ENCODE measurements at regions not wholly inside any gene's neighbourhood (a gene's known extent, or its start where the extent isn't known, plus 50 kb on each side); places are given as distances from the start of the nearest gene placed in this dataset.

DNA sequence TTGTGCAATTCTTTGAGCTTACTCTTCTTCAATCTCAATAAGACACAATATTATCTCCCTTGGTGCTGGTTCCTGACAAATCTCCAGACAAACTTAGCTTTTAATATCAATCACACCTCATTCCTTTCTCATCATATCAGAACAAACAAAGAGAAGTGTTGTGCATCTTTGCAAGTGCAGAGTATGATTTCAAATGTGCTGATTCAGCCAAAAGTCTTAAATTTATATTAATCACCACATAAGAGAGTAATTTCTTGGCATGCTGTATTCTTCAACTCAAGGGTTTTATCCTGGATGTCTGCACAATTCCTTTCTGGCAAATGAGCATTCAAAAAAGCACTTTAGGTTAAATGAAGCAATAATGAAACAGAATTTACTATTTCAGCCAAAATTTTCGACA, 877.8 kb downstream of the ANKRD7 start:
- H3K4me3 ChIP-seq, result no peak overlapping the region
- H3K27ac ChIP-seq, result no peak overlapping the region
- no peaks in the 10 kb centered on the region for H3K4me1 ChIP-seq
- TF ChIP-seq, protein P1, sequence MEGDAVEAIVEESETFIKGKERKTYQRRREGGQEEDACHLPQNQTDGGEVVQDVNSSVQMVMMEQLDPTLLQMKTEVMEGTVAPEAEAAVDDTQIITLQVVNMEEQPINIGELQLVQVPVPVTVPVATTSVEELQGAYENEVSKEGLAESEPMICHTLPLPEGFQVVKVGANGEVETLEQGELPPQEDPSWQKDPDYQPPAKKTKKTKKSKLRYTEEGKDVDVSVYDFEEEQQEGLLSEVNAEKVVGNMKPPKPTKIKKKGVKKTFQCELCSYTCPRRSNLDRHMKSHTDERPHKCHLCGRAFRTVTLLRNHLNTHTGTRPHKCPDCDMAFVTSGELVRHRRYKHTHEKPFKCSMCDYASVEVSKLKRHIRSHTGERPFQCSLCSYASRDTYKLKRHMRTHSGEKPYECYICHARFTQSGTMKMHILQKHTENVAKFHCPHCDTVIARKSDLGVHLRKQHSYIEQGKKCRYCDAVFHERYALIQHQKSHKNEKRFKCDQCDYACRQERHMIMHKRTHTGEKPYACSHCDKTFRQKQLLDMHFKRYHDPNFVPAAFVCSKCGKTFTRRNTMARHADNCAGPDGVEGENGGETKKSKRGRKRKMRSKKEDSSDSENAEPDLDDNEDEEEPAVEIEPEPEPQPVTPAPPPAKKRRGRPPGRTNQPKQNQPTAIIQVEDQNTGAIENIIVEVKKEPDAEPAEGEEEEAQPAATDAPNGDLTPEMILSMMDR (IDR thresholded peaks at IDR 0.05 in 4 of 5, conservative IDR thresholded peaks at IDR 0.05 in 1 of 5), result no peak
- TF ChIP-seq POLR2A (IDR thresholded peaks at IDR 0.05), result no peak
- no peaks in the 10 kb centered on the region for H3K36me3 ChIP-seq
- H3K27me3 ChIP-seq, result no peaks in the 10 kb centered on the region
- intact Hi-C loops (cut with DNase I; ENCODE audit: low total_unique reads), result no loop called here
- ATAC-seq, result no peak
- DNase-seq, result no peak
- in situ Hi-C loops (cut with MboI; ENCODE audit: low sequenced_read_pairs in 4 of 4), result no loop called here
- no peaks in the 10 kb centered on the region for H3K9me3 ChIP-seq

DNA sequence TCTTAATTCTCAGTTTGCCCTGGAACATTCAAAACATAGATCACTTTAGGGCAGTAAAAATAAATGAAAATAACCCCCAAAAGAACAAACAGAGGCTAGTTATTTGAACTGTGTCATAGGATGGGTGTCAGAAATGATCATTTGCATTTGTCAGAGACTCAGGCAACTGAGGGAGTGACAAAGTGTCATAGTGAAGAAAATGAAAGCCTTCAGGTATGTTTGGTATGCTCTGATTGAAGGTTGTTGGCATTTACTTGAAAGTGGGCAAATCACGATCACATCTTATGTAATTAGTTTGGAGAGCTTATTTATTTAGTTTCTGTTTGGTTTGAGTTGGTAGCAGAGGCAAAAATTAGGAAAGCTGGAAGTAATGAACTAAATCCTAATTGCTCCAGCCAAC, 880.9 kb downstream of the ANKRD7 start:
- in situ Hi-C loops (cut with MboI; ENCODE audit: low sequenced_read_pairs in 4 of 4), result no loop called here

DNA sequence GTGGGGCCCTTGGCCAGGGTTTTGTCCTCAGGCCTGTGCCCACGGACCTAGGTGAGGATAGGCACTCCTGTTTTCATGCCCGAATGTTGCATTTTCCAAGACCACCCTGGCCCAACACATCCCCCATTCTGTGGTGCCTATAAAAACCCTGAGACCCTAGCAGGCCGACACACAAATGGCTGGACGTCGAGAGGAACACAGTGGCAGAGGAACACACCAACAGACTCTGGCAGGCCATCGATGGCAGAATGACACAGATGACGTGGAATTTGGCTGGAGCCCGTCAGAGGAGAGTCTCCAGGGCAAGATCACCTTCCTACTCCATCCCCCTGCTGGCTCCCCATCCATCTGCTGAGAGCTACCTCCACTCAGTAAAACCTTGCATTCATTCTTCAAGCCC, 898.8 kb downstream of the ANKRD7 start:
- no peaks in the 10 kb centered on the region for H3K9me3 ChIP-seq
- in situ Hi-C loops (cut with MboI; ENCODE audit: low sequenced_read_pairs in 4 of 4), result no loop called here
- no peaks in the 10 kb centered on the region for H3K4me1 ChIP-seq
- DNase-seq, result no peak
- no peak for TF ChIP-seq POLR2A (IDR thresholded peaks at IDR 0.05)
- TF ChIP-seq, protein P1 (IDR thresholded peaks at IDR 0.05 in 4 of 5, conservative IDR thresholded peaks at IDR 0.05 in 1 of 5), result no peak
- H3K4me3 ChIP-seq, result no peak overlapping the region
- intact Hi-C loops (cut with DNase I; ENCODE audit: low total_unique reads), result no loop called here
- H3K36me3 ChIP-seq, result no peaks in the 10 kb centered on the region
- H3K27me3 ChIP-seq, result no peaks in the 10 kb centered on the region
- H3K27ac ChIP-seq, result no peak overlapping the region
- ATAC-seq, result no peak

More for the DNA sequence above, 880.9 kb downstream of the ANKRD7 start:
- TF ChIP-seq POLR2A (IDR thresholded peaks at IDR 0.05), result no peak
- TF ChIP-seq, protein P1 (IDR thresholded peaks at IDR 0.05 in 4 of 5, conservative IDR thresholded peaks at IDR 0.05 in 1 of 5), result no peak
- Histone ChIP-seq H3K4me3 (no peak overlapping the region), H3K36me3 (no peaks in the 10 kb centered on the region), H3K27ac (no peak overlapping the region), H3K4me1 (no peaks in the 10 kb centered on the region), H3K27me3 (no peaks in the 10 kb centered on the region), H3K9me3 (no peaks in the 10 kb centered on the region)
- intact Hi-C loops (cut with DNase I; ENCODE audit: low total_unique reads), result no loop called here
- DNase-seq (no peak), ATAC-seq (no peak)

DNA sequence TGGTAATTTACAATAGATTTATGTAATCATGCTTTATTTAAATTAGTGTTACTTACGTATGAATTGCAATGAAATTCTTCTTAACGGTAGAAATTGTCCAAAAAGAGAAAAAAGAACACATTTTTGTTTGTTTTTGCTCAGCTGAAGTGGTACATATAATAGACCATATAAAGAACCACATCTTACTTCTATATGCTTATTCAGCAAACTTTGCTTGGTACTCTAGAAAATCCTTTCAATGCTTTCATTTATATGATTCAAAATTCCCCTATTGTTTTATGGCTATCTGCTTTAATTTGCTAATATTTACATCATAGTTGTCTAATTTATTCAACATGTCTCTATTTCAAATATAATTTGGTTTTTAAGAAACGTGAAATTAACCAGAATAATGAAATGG, 903.2 kb downstream of the ANKRD7 start:
- H3K4me3 ChIP-seq, result no peak overlapping the region
- no peak overlapping the region for H3K27ac ChIP-seq
- in situ Hi-C loops (cut with MboI; ENCODE audit: low sequenced_read_pairs in 4 of 4) (no loop called here), intact Hi-C loops (cut with DNase I; ENCODE audit: low total_unique reads) (no loop called here)
- no peak for DNase-seq
- H3K27me3 ChIP-seq, result no peaks in the 10 kb centered on the region
- no peaks in the 10 kb centered on the region for H3K36me3 ChIP-seq
- ATAC-seq, result no peak
- no peaks in the 10 kb centered on the region for H3K9me3 ChIP-seq
- TF ChIP-seq POLR2A (IDR thresholded peaks at IDR 0.05), result no peak
- TF ChIP-seq, protein P1 (IDR thresholded peaks at IDR 0.05 in 4 of 5, conservative IDR thresholded peaks at IDR 0.05 in 1 of 5), result no peak
- H3K4me1 ChIP-seq, result no peaks in the 10 kb centered on the region

DNA sequence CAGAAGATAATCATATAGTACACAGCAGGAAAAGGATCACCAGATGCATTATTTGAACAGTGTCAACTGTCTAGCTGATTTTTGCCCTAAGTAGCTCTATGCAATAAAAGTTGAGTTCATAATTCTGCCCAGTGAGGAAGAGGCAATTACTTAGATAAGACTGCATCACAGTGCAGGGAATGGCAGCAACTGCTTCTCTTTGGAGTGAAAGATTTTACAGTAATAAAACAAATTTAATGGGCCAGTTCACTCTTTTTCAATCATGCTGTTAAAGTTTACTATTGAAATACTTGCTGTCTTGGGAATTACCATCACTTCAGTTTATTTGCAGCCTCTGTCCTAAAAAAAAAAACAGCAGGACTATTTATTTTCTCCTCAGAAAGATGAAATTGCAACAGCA, 907.9 kb downstream of the ANKRD7 start:
- no peaks in the 10 kb centered on the region for H3K9me3 ChIP-seq
- intact Hi-C loops (cut with DNase I; ENCODE audit: low total_unique reads) (no loop called here), in situ Hi-C loops (cut with MboI; ENCODE audit: low sequenced_read_pairs in 4 of 4) (no loop called here)
- H3K27ac ChIP-seq, result no peak overlapping the region
- DNase-seq (no peak), ATAC-seq (no peak)
- H3K4me1 ChIP-seq, result no peaks in the 10 kb centered on the region
- no peaks in the 10 kb centered on the region for H3K36me3 ChIP-seq
- TF ChIP-seq, protein P1 (IDR thresholded peaks at IDR 0.05 in 4 of 5, conservative IDR thresholded peaks at IDR 0.05 in 1 of 5), result no peak
- TF ChIP-seq POLR2A (IDR thresholded peaks at IDR 0.05), result no peak
- no peaks in the 10 kb centered on the region for H3K27me3 ChIP-seq
- no peak overlapping the region for H3K4me3 ChIP-seq

Data from gastrocnemius medialis (tissue), 4 donors.